Gastrocnemius medialis (tissue), 2 donors: ENCODE measurements at regions not wholly inside any gene's neighbourhood (a gene's known extent, or its start where the extent isn't known, plus 50 kb on each side); places are given as distances from the start of the nearest gene placed in this dataset.

ENCODE experiments used
- microRNA counts, 2 donors: library from miRNA; unstranded; fragments of <30 nt; microRNA quantifications; one replicate each; lab custom pipeline; 2016
- microRNA-seq, 2 donors: library from miRNA; unstranded; fragments of <30 nt; microRNA quantifications; one replicate each; pipeline ENCODE4, GENCODE V29; 2016; ENCODE audit warnings: borderline replicate concordance in 2 of 2

MicroRNAs encoded in the stretch of these regions (microRNA counts, 767-probe panel; counts per million panel counts)
- microRNA hsa-miR-548i (lab: Ali Mortazavi, UCI): 356 to 448 counts per million in 2 donors

Small RNA genes in the stretch of these regions (microRNA-seq; reads per million reads assigned to microRNA genes)
- gene MIR548I1: 0 reads per million in 2 donors
